Ureter (tissue), 1 donor: ENCODE measurements at regions not wholly inside any gene's neighbourhood (a gene's known extent, or its start where the extent isn't known, plus 50 kb on each side); places are given as distances from the start of the nearest gene placed in this dataset.

ENCODE experiments used
- DNase-seq: peaks from one replicate; pipeline ENCODE4 v3.0.0-alpha.2; 2020; ENCODE audit warnings: low spot score
- donor health status: DM: yes; HTN: yes; CAD: no.

DNA sequence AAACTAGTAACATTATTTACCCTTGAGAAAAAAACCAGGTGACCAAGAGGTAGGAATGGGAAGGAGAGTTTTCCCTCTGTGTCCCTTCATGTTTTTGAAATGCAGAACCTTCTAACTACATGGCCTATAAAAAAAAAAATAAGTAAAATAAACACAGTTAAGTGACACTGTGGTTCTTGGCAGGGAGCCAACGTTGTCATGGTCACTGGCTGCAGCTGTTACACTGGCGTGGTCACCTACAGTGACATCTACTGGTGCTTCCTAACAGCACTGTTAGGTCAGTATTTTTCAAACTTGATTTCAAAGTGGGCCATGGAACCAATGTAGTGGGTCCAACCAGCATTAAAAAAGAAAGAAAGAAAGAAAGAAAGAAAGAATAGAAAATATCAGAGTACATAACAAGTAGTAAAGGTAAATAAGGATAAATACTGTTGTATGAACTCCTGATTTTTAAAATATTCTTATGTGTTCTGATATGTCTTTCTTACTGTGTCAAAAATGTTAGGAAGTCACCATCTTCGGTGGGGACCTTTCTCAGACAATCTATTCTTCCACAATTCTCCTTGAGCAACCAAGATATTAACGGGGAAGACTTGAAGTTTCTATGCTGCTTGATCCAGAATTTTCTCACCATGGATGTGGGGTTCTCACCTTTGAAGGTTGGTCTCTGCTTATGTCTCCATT is 59.1 kb upstream of the PJA2 start:
- peak; percentile 98 for DNase-seq

DNA sequence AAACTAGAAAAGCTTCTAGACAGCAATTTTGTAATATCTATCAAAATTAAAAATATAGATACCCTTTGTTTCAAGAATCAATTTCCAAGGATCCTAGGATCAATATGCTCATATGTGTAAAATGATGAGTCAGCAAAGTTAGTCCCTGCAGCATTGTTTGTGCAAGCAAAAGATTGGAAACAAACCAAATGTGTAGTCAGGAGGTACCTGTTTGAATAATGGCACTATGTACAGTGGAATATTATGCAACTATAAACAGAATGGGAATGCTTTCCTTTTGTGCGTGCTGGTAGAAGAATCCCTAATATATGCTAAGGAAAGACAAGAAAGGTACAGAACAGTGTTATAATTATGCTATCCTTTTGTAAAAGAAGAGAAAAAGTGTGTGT is 58.5 kb upstream of the PJA2 start:
- no peak for DNase-seq

DNA sequence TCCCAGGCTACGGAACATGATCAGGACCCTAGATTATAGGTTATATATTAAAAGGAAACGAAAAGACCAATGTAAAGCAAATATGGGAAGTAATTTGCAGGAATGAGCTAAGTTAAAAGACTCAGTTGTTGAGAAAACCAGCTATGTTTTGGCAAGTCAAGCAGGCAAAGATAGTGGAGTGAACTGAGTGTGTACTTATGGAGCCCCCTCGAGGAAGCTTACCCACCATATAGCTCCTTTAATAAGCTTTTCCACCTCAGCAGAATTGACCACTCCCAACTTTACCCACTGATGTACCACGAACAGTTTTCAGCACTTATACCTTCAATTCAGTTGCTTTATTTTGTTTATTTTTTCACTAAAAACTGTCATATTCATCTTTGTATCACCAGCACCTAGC is 57.3 kb upstream of the PJA2 start:
- no peak for DNase-seq
